Peyer's patch (tissue), 4 donors: ENCODE measurements at regions not wholly inside any gene's neighbourhood (a gene's known extent, or its start where the extent isn't known, plus 50 kb on each side); places are given as distances from the start of the nearest gene placed in this dataset.

ENCODE experiments used
- DNase-seq, 3 donors: peaks; one replicate each; pipeline ENCODE4 v3.0.0-alpha.2; 2017 to 2019
- H3K27ac ChIP-seq, 4 donors: fragments of 200-600 bp; sonication (generic); one replicate each; pipeline ENCODE4 v1.5.1; 2016 to 2019
- H3K27me3 ChIP-seq, 2 donors: fragments of 200-600 bp; sonication (generic); one replicate each; pipeline ENCODE4 v1.5.1; 2019
- H3K36me3 ChIP-seq, 3 donors: fragments of 200-600 bp; sonication (generic); one replicate each; pipeline ENCODE4 v1.5.1; 2016 to 2019
- H3K4me1 ChIP-seq, 4 donors: fragments of 200-600 bp; sonication (generic); one replicate each; pipeline ENCODE4 v1.5.1; 2016 to 2019
- H3K4me3 ChIP-seq, 4 donors: fragments of 200-600 bp; sonication (generic); 1 replicate in 3 of 4; 2 replicates in 1 of 4; pipeline ENCODE4 v1.5.1; 2016 to 2019; ENCODE audit warnings: mild to moderate bottlenecking in 1 of 4
- H3K9me3 ChIP-seq, 4 donors: fragments of 200-600 bp; sonication (generic); one replicate each; pipeline ENCODE4 v1.5.1; 2016 to 2019; ENCODE audit warnings: mild to moderate bottlenecking in 1 of 4
- POLR2A ChIP-seq, 2 donors: fragments of 450-650 bp; IDR thresholded peaks; one replicate each; pipeline ENCODE4 v1.5.1; 2017; ENCODE audit warnings: antibody characterized with exemption in 2 of 2, mild to moderate bottlenecking in 2 of 2, moderate library complexity in 2 of 2
- TF ChIP-seq, protein P1 (sequence below), 6 experiments: fragments of 450-650 bp in 4 of 6; fragments of 200-600 bp in 2 of 6; sonication (generic) in 1 of 6; IDR thresholded peaks; one replicate each; pipeline ENCODE4 v1.5.1; 2017 to 2019; ENCODE audit warnings: antibody characterized with exemption in 6 of 6, mild to moderate bottlenecking in 3 of 6, moderate library complexity in 1 of 6

GRCh38 chr21:38952890-38953289, 147.2 kb downstream of the ETS2 start:
- peaks cover 0 to 35% (median 2%) of the 10 kb centered on the region in 4 donors for H3K4me1 ChIP-seq
- H3K36me3 ChIP-seq = no peaks in the 10 kb centered on the region
- H3K4me3 ChIP-seq = no peak overlapping the region
- no peaks in the 10 kb centered on the region for H3K27me3 ChIP-seq
- DNase-seq = peak in 1 of 3 donors; percentile 10
- H3K27ac ChIP-seq = no peak overlapping the region
- no peak for TF ChIP-seq POLR2A (IDR thresholded peaks at IDR 0.05)
- TF ChIP-seq, protein P1, sequence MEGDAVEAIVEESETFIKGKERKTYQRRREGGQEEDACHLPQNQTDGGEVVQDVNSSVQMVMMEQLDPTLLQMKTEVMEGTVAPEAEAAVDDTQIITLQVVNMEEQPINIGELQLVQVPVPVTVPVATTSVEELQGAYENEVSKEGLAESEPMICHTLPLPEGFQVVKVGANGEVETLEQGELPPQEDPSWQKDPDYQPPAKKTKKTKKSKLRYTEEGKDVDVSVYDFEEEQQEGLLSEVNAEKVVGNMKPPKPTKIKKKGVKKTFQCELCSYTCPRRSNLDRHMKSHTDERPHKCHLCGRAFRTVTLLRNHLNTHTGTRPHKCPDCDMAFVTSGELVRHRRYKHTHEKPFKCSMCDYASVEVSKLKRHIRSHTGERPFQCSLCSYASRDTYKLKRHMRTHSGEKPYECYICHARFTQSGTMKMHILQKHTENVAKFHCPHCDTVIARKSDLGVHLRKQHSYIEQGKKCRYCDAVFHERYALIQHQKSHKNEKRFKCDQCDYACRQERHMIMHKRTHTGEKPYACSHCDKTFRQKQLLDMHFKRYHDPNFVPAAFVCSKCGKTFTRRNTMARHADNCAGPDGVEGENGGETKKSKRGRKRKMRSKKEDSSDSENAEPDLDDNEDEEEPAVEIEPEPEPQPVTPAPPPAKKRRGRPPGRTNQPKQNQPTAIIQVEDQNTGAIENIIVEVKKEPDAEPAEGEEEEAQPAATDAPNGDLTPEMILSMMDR (IDR thresholded peaks at IDR 0.05) = no peak
- no peaks in the 10 kb centered on the region for H3K9me3 ChIP-seq

DNA sequence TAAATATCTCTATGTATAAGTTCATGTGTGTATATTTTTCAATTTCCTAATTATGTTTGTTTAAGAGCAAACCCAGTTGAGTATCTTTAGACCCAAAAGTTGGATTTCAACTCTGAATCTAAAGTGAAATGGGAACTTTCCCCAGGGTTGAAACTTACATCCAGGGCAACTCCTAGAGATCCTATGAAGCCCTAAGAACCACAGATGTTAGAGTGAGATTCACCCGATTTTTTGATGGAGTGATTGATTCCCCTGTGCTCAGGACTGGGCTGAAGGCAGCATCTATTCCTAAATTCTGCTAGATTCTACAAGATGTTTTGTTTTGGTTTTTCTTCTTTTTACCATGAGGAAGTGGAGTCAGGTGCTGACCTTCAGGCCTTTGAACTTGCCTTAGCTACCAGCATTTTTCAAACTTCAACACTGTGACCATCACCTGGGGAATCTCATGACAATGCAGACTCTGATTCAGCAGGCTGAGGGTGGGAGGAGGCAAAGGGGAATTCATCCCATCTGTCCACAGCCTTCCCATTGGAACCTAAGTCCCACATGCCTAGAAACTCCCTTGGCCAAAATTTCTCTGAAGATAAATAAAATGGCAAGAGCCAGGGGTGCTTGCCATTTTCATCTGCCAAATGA, 145.5 kb downstream of the ETS2 start:
- H3K9me3 ChIP-seq = no peaks in the 10 kb centered on the region
- peaks cover 0 to 23% (median 2%) of the 10 kb centered on the region in 4 donors for H3K4me1 ChIP-seq
- peak in 2 of 3 donors; percentile 40 to 60 for DNase-seq
- H3K4me3 ChIP-seq = no peak overlapping the region
- H3K27ac ChIP-seq = peak overlapping the region in 3 of 4 donors; percentile 0 to 81 (median 71)
- no peaks in the 10 kb centered on the region for H3K36me3 ChIP-seq
- no peak for TF ChIP-seq POLR2A (IDR thresholded peaks at IDR 0.05)
- TF ChIP-seq, protein P1 (IDR thresholded peaks at IDR 0.05) = no peak
- no peaks in the 10 kb centered on the region for H3K27me3 ChIP-seq

DNA sequence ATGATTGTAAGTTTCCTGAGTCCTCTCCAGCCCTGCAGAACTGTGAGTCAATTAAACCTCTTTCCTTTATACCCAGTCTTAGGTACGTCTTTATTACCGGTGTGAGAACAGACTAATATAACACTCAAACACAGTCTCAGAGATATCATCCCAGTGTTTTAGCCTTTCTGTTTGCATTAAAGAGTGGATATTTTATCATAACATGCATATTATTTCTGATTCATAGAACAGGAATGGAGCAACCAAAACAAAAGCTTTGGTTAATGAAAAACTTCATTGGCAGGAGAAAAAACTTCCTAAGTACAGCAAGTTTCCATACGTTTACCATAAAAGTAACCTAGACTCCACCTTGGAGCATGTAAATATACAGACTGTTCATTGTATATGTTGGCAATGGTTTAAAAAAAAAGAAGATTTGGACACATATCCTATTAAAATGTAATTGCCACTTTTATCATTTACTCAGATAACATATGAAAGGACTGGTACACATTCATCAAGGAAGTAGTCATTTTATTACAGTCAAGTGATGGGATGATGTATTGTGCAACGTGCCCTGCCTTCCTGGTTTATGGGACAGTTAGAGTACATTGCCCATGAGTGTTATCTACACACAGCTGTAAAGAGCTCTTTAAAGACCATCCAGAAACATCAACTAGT, 144.8 kb downstream of the ETS2 start:
- no peaks in the 10 kb centered on the region for H3K27me3 ChIP-seq
- peak overlapping the region in 3 of 4 donors; percentile 14 to 81 (median 73) for H3K27ac ChIP-seq
- DNase-seq = peak in 2 of 3 donors; percentile 46 to 84
- H3K4me3 ChIP-seq = no peak overlapping the region
- TF ChIP-seq, protein P1 (IDR thresholded peaks at IDR 0.05) = no peak
- no peak for TF ChIP-seq POLR2A (IDR thresholded peaks at IDR 0.05)
- peaks cover 0 to 17% (median 0%) of the 10 kb centered on the region in 4 donors for H3K4me1 ChIP-seq
- H3K36me3 ChIP-seq = no peaks in the 10 kb centered on the region
- no peaks in the 10 kb centered on the region for H3K9me3 ChIP-seq

- H3K27me3 ChIP-seq = no peaks in the 10 kb centered on the region
- H3K4me3 ChIP-seq = no peak overlapping the region
- DNase-seq = no peak
- TF ChIP-seq, protein P1 (IDR thresholded peaks at IDR 0.05) = no peak
- no peak for TF ChIP-seq POLR2A (IDR thresholded peaks at IDR 0.05)
- no peak overlapping the region for H3K27ac ChIP-seq
- H3K9me3 ChIP-seq = no peaks in the 10 kb centered on the region
- no peaks in the 10 kb centered on the region for H3K36me3 ChIP-seq
- peaks cover 0 to 6% (median 0%) of the 10 kb centered on the region in 4 donors for H3K4me1 ChIP-seq
These were observed 143.3 kb downstream of the ETS2 start for GRCh38 chr21:38949070-38949380.

DNA sequence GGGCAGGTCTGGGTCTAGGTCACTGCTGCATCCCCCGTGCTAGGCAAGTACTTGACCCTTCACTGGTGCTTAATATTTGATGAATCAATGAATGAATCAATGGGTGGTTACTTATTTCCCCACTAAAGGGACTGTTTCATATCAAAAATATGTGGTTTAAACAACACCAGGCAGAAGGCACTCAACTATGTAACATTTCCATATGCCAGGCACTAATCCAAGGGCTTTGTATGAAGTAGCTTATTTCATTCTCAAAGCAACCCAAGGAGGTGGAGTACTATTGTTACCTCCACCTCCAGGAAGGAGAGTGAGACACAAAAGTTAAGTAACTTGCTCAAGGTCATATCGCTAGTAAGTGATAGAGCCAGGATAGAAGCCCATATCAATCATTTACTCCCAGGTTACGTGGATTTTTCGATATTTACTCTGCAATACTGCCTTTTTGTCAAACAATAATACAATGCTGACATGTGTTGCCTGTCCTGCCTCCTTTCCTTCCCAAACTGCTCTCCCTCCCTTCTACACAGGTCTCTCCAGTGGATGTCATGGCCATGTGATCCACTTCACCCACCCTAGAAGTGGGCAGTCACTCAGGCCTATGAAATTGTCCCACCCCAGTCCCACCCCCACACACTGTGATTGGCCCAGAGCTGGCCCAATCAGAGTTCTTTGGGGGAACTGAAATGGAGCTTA, 142.8 kb downstream of the ETS2 start:
- H3K27ac ChIP-seq = no peak overlapping the region
- peaks cover 0 to 6% (median 0%) of the 10 kb centered on the region in 4 donors for H3K4me1 ChIP-seq
- DNase-seq = no peak
- no peaks in the 10 kb centered on the region for H3K9me3 ChIP-seq
- no peaks in the 10 kb centered on the region for H3K36me3 ChIP-seq
- H3K27me3 ChIP-seq = no peaks in the 10 kb centered on the region
- H3K4me3 ChIP-seq = no peak overlapping the region
- TF ChIP-seq, protein P1 (IDR thresholded peaks at IDR 0.05) = no peak
- TF ChIP-seq POLR2A (IDR thresholded peaks at IDR 0.05) = no peak
